ENCODE measurements at regions not wholly inside any gene's neighbourhood (a gene's known extent, or its start where the extent isn't known, plus 50 kb on each side); places are given as distances from the start of the nearest gene placed in this dataset.
A peak's percentile ranks its signal among the peaks of the same experiment; 100 is the strongest.

DNA sequence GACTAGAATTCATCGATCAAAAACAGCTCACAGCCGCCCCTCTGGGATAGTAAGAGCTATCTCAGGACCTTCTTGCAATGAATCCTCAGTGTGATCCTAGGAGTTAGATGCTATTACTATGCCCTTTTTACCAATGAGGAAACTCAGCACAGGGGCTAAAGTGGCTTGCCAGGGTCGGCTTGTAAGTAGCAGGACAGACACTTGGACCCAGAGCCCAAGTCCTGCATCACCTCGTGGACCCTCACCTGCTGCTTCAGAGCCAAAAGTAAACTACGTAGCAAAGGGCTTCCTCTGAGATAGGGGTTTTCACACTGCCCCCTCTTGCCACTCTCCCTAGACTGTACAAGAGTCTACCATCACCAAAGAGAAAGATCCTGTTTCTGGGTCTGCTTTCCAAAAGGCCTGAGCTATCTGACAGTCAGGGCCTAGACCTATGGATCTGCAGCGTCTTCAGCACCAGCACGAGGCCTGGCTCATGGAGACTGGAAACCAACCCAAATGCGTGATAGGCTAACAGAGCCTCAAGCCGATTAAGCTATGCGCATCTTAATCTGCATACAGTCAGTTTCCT, 172.3 kb downstream of the ANKRD60 start (continued):
- TF ChIP-seq ZNF114 (CRISPR knock-in tag; IDR thresholded peaks at IDR 0.05) (no peak), JUNB (IDR thresholded peaks at IDR 0.05; ENCODE audit: unreplicated experiment) (no peak), POLR2AphosphoS5 (IDR thresholded peaks at IDR 0.05; ENCODE audit: low read depth) (no peak), ZNF331 (CRISPR knock-in tag; IDR thresholded peaks at IDR 0.05; ENCODE audit: low read depth) (no peak), CREB1 (CRISPR knock-in tag; IDR thresholded peaks at IDR 0.05; ENCODE audit: low read depth) (no peak), NANOG (IDR thresholded peaks at IDR 0.05; ENCODE audit: borderline replicate concordance) (no peak), EZH2phosphoT487 (IDR thresholded peaks at IDR 0.05; ENCODE audit: unreplicated experiment) (no peak), STAT1 (IDR thresholded peaks at IDR 0.05; ENCODE audit: unreplicated experiment) (no peak), EZH2 (IDR thresholded peaks at IDR 0.05; ENCODE audit: low read depth, unreplicated experiment) (no peak)
- TF ChIP-seq, protein P1, sequence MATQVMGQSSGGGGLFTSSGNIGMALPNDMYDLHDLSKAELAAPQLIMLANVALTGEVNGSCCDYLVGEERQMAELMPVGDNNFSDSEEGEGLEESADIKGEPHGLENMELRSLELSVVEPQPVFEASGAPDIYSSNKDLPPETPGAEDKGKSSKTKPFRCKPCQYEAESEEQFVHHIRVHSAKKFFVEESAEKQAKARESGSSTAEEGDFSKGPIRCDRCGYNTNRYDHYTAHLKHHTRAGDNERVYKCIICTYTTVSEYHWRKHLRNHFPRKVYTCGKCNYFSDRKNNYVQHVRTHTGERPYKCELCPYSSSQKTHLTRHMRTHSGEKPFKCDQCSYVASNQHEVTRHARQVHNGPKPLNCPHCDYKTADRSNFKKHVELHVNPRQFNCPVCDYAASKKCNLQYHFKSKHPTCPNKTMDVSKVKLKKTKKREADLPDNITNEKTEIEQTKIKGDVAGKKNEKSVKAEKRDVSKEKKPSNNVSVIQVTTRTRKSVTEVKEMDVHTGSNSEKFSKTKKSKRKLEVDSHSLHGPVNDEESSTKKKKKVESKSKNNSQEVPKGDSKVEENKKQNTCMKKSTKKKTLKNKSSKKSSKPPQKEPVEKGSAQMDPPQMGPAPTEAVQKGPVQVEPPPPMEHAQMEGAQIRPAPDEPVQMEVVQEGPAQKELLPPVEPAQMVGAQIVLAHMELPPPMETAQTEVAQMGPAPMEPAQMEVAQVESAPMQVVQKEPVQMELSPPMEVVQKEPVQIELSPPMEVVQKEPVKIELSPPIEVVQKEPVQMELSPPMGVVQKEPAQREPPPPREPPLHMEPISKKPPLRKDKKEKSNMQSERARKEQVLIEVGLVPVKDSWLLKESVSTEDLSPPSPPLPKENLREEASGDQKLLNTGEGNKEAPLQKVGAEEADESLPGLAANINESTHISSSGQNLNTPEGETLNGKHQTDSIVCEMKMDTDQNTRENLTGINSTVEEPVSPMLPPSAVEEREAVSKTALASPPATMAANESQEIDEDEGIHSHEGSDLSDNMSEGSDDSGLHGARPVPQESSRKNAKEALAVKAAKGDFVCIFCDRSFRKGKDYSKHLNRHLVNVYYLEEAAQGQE (IDR thresholded peaks at IDR 0.05; ENCODE audit: unreplicated experiment): no peak
- TF ChIP-seq, protein P2, sequence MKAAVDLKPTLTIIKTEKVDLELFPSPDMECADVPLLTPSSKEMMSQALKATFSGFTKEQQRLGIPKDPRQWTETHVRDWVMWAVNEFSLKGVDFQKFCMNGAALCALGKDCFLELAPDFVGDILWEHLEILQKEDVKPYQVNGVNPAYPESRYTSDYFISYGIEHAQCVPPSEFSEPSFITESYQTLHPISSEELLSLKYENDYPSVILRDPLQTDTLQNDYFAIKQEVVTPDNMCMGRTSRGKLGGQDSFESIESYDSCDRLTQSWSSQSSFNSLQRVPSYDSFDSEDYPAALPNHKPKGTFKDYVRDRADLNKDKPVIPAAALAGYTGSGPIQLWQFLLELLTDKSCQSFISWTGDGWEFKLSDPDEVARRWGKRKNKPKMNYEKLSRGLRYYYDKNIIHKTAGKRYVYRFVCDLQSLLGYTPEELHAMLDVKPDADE (IDR thresholded peaks at IDR 0.05): no peak
- TF ChIP-seq, protein P3, sequence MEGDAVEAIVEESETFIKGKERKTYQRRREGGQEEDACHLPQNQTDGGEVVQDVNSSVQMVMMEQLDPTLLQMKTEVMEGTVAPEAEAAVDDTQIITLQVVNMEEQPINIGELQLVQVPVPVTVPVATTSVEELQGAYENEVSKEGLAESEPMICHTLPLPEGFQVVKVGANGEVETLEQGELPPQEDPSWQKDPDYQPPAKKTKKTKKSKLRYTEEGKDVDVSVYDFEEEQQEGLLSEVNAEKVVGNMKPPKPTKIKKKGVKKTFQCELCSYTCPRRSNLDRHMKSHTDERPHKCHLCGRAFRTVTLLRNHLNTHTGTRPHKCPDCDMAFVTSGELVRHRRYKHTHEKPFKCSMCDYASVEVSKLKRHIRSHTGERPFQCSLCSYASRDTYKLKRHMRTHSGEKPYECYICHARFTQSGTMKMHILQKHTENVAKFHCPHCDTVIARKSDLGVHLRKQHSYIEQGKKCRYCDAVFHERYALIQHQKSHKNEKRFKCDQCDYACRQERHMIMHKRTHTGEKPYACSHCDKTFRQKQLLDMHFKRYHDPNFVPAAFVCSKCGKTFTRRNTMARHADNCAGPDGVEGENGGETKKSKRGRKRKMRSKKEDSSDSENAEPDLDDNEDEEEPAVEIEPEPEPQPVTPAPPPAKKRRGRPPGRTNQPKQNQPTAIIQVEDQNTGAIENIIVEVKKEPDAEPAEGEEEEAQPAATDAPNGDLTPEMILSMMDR (conservative IDR thresholded peaks at IDR 0.05; ENCODE audit: low read depth in 2 of 2): no peak

DNA sequence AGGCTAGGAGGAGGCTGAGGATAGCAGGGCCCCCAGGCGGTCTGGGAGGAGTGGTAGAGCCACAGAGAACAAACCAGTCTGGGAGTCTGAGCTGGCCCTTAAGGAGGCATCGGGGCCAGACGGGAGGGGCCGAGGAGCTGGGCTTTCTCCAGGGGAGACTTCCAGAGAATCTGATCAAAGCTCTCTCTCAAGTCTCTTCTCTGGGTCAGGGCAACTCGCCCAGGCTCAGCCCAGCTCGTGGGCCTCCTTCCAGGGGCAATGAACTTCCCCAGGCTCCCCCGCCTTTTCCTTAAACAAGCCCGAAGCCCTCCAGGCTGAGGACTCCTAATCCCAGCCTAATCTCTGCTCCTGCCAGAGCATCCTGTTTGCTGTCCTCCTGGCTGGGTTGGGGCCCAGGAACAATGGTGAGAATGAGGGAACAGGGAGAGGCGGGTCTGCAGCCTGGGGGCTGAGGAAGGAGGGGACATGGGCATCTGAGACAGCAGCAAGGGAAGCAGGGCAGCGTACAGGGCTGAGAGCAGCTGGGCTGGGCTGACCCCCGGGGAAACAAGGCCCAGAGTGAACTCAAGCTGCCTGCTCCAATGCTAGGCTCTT, 173.6 kb downstream of the ANKRD60 start:
- peaks cover 10% of the 10 kb centered on the region; the same call in 2 of the 3 replicates for H3K9me3 Mint-ChIP-seq
- Histone ChIP-seq H3K27ac (ENCODE audit: low read depth) (no peak overlapping the region), H3K27me3 (ENCODE audit: insufficient read depth) (no peaks in the 10 kb centered on the region), H3K79me2 (replicated peaks; ENCODE audit: insufficient read depth) (no peaks in the 10 kb centered on the region), H3K9me2 (ENCODE audit: insufficient read depth) (0 out of 2 replicates have a peak, but pooled peaks cover 6% of the 10 kb centered on the region), H3K36me3 (ENCODE audit: insufficient read depth) (no peaks in the 10 kb centered on the region), H2AFZ (peak overlapping the region; percentile 94), H3K4me3 (no peak overlapping the region), H3F3A (replicated peaks; ENCODE audit: low read depth) (no peaks in the 10 kb centered on the region), H3K4me2 (no peak overlapping the region), H4K20me1 (replicated peaks; ENCODE audit: insufficient read depth) (no peaks in the 10 kb centered on the region), H3K4me1 (ENCODE audit: insufficient read depth) (peaks cover 6% of the 10 kb centered on the region; the same call in 1 of the 2 replicates)
- H3K36me3 Mint-ChIP-seq (ENCODE audit: low read depth): no peaks in the 10 kb centered on the region
- DNase-seq (ENCODE audit: low spot score): peak; percentile 26
- H3K27me3 Mint-ChIP-seq (ENCODE audit: insufficient read depth, low read depth, poor library complexity): peaks cover 10% of the 10 kb centered on the region
- H3K4me1 Mint-ChIP-seq: peaks cover 32% of the 10 kb centered on the region
- no peak overlapping the region for H3K4me3 Mint-ChIP-seq
- ATAC-seq: peak; percentile 87
- H3K27ac Mint-ChIP-seq: 0 out of 2 replicates have a peak overlapping the region, but pooled peaks have one; percentile 65
- TF ChIP-seq, protein P3 (conservative IDR thresholded peaks at IDR 0.05; ENCODE audit: low read depth in 2 of 2): no peak
- TF ChIP-seq NANOG (IDR thresholded peaks at IDR 0.05; ENCODE audit: borderline replicate concordance) (no peak), CREB1 (CRISPR knock-in tag; IDR thresholded peaks at IDR 0.05; ENCODE audit: low read depth) (no peak), STAT1 (IDR thresholded peaks at IDR 0.05; ENCODE audit: unreplicated experiment) (no peak), POLR2AphosphoS5 (IDR thresholded peaks at IDR 0.05; ENCODE audit: low read depth) (no peak), ZNF331 (CRISPR knock-in tag; IDR thresholded peaks at IDR 0.05; ENCODE audit: low read depth) (no peak), JUNB (IDR thresholded peaks at IDR 0.05; ENCODE audit: unreplicated experiment) (no peak)
- TF ChIP-seq, protein P1 (IDR thresholded peaks at IDR 0.05; ENCODE audit: unreplicated experiment): no peak
